Kidney tubule cell (primary cell): ENCODE measurements at regions not wholly inside any gene's neighbourhood (a gene's known extent, or its start where the extent isn't known, plus 50 kb on each side); places are given as distances from the start of the nearest gene placed in this dataset.
A peak's percentile ranks its signal among the peaks of the same experiment; 100 is the strongest.
"Not testable (repeated sequence)": the region's sequence is repeated elsewhere in the genome, so short reads cannot be mapped to it uniquely, and the experiment has no call there.

ENCODE experiments used
- DNase-seq: peaks from one replicate; pipeline ENCODE4 v3.0.0-alpha.2; 2018; ENCODE audit warnings: low spot score

DNA sequence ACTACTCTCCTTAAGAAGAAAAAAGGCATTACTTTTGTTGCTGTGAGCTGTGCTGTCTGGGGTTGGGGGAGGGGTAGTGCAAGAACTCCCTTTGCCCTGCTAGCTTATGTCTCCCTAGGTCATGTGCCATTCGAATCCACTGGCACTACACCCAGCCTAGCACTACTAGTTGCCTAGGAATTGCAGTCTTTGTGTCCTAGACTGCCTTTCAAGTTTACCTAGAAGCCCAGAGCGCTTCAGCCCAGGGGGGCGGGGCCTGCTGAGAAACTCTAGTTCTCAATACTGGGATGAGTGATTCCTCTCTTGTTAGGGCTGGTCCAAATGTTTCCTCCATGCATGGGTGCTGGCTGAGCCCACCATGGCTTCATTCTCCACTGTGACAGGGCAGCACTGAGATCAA is 1011.5 kb downstream of the PCDH19 start:
- no peak for DNase-seq

DNA sequence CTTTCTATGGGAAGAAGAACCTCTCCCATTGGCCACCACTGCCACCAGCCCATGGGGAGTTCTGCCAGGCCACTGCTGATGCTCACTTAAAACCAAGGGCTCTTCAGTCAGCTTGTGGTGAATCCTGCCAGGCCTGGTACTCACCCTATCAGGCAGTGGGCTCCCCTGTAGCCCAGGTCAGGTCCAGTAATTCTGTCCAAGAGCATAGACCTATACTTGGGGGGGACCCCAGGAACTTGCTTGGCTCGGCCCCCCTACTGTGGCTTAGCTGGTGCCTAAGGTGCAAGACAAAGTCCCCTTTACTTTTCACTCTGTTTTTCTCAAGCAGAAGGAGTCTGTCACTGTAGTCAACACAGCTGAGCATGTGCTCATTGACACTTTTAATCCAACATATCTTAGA is 1012.2 kb downstream of the PCDH19 start:
- no peak for DNase-seq

DNA sequence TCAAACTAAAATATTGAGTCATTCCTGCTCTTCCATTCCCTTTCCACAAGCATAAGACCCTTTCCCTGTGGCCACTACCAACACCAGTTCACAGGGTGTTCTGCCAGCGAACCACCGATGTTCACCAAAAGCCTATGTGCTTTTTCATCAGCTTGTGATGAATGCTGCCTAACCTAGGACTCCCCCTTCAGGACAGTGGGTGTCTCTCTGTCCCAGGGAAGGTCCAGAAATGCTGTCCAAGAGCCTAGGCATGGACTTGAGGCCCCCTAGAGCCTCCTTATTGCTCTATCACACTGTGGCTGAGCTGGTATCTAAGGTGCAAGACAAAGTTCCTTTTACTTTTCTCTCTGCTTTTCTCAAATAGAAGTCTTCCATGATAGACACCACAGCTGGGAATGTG is 1015.6 kb downstream of the PCDH19 start:
- DNase-seq: no peak

DNA sequence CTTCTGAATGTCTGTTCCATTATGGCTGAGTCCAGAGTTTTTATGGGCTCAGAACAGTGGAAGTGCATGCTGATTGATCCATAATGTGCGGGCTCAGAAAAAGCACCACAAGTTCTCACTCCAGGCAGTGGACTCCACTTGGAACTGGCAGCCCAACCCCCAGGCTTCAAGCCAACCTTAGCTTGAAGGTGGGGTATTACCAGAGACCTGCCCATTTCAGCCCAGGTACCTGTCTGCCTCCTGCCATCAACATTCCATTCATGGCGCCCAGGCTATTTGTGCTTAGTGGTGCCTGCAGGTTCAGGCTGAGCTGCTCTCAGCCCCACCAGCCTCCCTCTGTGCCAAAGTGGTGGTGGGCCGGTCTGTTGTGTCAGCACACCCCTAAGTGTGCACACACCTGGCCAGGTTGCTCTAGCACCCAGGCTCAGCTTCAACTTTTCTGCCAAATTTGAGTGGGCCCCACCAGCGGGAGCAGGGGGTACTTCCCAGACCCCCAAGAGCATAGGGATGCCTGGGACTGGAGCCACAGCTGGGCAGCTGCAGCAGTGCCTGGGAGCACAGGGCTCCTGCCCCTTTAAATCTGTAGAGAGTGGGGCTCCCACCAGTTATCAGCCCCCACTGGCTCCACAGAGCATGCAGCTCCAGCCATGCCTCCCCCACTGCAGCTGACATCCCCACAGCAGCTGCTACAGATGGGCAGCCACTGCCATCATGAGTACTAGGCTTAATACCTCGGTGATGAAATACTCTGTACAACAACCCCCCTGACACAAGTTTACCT is 1025.3 kb downstream of the PCDH19 start:
- DNase-seq: no peak

DNA sequence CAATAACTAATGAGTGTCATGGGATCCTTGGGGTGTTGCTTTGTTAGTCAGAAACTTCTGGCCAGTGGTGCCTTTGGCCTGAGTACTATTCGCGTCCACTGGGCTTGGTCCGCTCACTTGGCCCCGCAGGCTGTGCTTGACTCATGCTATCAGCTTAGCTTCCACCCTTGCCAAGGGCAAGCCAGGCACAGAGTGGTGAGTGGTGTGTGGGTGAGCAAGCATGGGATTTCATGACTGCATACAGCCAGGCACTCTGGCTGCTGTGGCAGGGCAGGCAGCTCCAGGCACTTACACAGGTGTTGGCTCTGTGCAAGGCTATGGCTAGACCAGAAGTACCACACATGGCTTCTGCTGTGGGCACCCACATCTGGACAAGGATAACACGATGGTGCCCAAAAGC is 1026.3 kb downstream of the PCDH19 start:
- DNase-seq: no peak

DNA sequence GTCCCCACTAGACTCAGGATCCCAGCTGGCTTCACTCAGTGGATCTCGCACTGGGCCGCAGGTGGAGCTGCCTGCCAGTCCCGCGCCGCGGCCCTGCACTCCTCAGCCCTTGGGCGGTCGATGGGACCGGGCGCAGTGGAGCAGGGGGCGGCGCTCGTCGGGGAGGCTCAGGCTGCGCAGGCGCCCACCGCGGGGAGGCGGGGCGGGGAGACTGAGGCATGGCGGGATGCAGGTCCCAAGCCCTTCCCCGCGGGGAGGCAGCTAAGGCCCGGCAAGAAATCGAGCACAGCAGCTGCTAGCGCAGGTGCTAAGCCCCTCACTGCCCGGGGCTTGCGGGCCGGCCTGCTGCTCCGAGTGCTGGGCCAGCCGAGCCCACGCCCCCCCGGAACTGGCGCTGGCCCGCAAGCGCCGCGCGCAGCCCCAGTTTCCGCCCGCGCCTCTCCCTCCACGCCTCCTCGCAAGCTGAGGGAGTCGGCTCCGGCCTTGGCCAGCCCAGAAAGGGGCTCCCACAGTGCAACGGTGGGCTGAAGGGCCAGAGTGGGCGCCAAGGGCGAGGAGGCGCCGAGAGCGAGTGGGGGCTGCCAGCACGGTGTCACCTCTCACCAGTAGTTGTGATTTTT is 1038.0 kb downstream of the PCDH19 start:
- no peak for DNase-seq

DNA sequence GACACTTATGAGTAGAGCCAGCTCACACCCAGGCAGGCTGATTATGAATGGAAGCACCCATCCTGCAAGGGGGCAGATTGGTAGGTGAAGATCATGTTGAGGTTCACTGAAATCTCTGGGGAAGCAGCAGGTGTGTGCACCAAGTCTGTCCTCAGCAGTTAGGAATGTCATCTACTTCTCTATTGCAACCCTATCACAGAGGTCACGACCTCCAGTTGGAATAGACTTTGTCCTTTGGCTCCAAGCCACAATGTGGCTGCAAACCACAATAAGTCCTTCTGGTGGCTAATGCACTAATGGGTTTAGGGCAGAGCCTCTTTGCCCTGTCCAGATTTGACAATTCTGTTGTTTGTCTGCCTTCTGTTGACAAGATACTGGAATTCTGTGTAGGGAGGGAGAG is 1056.7 kb downstream of the PCDH19 start:
- no peak for DNase-seq

DNA sequence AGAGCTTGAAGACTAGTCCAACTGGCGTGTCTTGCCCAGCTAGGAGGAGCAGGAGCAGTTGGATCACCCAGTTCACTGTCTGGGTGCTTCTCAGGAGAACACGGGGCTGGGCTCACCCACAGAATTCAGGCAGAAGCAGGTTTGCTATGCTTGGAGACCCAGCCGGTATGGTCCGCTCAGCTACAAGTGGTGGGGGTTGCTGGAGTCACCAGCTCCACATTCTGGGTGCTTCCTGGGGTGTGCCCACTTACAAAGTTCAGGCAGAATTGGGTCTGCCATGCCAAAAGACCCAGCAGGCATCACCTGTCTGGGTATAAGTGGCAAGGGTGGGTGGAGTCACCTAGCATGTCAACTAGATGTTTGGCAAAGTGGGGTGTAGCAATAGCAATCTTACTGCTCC is 1061.8 kb downstream of the PCDH19 start:
- DNase-seq: no peak

DNA sequence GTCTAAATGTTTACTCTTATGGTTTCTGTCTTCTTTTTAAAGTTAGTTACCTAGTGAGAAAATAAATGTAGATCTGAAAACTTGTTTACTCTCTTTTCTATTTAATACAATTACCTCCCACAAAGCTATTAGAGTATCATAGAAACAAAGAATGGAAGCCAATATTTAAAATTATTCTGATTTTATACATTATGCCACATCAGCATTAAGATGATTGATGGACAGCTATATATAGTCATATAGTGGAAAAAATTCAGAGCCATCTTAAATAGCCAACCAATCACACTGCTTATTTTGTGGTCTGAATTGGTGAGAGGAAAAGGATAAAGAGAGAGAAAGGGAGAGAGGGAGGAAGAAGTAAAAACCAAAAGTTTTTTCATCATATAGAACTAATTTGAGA is 1101.8 kb downstream of the PCDH19 start:
- no peak for DNase-seq

DNA sequence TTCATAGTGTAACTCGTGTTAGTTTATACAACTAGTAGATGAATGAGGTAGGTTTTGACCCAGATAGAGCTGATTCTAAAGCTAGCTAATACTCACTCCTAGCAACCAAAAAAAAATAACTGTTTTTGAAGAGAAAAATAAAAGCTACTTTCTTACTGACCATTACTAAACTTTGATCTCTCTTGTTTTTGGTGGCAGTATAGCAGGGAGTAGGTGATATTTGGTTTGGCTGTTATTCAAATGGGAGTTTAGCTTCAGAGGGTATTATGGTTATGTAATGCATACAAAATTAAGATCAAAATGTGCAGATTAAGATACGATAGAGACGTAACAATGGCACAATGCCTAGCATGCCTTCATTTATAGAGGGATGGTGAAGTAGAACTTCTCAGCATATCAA is 1104.5 kb downstream of the PCDH19 start:
- no peak for DNase-seq

DNA sequence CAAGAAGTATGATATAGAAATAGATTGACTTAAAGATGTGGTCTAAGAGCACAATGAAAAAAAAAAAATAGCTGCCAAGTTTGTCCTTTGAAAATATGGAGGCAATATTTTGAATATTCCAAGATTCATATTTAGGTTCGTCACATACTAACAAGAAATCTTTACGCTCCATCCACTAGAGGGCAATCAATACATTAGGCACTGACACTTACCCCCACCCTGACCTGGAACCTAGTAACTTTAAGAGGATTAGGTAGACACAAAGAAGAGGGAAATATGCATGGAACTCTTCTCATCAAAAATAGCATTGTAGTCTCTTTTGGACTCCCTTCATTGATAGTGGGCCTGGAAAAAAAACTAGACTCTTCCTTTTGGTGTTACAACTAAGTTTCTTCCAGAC is 1108.1 kb downstream of the PCDH19 start:
- peak; percentile 16 for DNase-seq

DNA sequence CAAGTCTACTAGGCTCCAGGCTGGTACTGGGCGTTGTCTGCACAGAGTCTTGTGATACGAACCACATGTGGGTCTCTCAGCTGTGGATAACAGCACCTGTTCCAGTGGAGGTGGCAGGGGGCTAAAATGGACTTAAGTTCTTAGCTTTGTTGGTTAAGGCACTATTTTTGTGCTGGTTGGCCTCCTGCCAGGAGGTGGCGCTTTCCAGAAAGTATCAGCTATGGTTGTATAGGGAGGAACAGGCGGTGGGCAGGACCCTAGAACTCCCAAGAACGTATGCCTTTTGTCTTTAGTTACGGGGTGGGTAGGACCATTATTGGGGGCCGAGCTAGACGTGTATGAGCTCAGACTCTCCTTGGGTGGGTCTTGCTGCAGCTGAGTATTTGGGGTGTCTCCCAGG is 1138.4 kb downstream of the PCDH19 start:
- no peak for DNase-seq

DNA sequence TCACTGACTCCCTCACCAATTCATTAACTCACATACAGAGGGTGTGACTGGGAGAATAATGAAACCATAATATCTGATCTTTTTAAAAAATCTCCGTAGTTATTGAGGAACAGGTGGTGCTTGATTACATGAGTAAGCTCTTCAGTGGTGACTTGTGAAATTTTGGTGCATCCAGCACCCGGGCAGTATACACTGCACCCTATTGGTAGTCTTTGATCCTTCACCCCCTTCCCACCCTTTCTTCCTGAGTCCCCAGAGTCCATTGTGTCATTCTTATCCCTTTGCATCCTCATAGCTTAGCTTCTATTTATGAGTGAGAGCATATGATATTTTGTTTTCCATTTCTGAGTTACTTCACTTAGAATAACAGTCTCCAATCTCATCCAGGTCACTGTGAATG is 1143.8 kb downstream of the PCDH19 start:
- no peak for DNase-seq

DNA sequence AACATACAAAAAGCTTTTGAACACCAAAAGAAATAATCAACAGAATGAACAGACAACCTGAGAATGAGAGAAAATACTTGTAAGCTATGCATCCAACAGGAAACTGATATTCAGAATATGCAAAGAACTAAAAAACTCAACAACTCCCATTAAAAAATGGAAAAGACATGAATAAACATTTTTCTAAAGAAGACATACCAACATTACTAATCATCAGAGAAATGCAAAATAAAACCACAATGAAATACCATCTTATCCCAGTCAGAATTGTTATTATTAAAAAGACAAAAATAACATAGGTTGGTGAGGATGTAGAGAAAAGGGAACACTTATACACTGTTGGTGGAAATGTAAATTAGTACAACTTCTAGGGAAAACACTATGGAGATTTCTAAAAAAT is 1161.9 kb downstream of the PCDH19 start:
- no peak for DNase-seq

DNA sequence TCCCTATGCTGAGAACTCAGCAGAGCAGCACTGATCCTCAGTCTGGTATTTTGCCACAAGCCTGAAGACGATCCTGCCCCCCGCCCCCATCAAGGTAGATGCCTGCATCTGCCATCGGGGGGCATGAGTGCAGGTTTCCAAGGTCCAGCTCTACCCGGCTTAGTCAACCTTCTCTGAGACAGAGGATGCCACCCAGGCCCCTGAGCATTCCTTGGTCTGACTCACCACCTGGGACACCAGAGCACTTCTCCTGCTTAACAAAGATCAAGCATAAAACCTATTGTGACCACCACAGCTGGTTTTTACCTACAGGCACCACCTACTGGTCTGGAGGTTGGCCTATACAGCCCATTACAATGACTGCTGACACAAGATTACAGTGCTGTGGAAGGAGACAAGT is 1168.1 kb downstream of the PCDH19 start:
- DNase-seq: no peak

DNA sequence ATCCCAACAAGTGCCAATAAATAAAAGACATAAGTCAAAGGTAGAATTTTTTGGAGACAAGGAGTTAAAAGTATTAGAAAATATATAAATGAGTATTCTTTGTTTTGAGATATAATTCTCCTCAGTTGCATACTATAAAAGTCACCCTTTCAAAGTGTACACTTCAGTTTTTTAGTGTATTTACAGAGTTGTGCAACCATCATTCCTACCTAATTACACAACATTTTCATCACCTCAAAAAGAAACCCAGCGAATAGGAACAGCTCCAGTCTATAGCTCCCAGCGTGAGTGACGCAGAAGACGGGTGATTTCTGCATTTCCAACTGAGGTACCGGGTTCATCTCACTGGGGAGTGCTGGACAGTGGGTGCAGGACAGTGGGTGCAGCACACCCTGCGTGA is 1175.7 kb downstream of the PCDH19 start:
- DNase-seq: not testable (repeated sequence)

DNA sequence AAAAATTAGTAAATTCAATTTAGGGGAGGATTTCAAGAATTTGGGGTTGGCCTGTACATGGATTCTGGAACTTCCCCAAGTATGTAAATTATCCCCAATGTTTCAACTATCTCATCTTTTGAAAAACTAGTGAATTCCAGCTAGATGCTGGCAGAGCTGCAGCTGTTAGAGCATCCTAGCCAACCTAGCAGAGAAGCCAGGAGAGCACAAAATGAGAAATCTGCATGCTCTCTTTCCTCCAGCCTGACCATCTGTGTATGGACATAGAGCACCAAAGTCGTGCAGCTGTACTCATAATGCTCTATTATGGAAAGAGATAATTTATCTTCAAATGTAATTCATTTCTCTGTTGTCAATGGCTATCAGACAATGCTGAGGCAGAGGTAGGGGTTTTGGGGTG is 1217.7 kb downstream of the PCDH19 start:
- no peak for DNase-seq

DNA sequence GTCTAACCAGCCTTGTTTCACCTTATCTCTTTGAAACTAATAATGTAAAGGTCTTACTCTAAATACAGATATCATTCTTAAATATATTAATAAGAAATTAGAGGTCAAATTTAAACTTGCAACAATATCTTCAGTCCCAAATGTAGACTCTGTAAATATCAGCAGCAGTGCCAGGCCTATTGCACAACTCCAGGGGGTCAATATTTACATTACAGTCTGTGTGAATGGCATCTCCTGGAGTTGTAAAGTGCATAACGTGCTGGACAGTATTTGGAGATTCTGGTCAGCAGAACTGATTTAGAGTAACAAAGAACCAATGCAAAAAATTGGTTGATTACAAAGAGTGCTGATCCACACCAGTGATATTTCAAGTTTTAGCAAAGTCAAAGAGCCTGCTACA is 1225.9 kb downstream of the PCDH19 start:
- no peak for DNase-seq

DNA sequence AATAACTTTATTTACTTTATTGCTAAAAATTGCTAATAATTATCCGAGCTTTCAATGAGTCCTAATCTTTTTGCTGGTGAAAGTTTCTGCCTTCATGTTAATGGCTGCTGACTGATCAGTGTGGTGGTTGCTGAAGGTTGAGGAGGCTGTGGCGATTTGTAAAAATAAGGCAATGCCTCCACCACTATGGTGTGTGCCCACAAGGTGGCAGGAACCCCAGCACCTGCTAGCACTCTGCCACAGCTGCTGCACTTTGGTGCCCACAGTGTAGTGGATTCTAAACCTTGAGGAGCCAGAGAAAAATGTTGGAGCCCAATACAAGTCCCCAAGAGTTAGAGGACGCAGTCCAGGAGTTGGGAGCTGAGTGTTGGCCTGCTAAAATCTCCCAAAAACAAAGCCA is 1237.1 kb downstream of the PCDH19 start:
- DNase-seq: no peak

DNA sequence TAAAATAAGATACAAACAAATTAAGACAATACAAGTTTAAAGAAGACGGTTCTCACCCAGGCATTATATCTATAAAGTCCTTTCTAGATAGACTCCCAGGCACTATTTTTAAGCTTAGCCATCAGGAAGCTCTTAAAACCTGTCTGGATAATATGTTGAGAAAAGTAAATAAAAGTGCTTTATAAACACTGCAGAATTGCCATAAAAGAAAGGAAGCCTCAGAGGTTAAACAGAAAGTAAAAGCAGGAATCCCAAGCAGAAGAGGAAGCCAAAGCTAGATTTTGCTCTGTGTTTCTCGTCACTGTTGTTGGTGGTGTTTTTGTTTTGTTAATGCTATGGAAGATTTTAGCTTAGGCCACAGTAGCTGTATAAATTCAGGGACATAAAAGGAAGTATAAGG is 1267.3 kb downstream of the PCDH19 start:
- DNase-seq: no peak

DNA sequence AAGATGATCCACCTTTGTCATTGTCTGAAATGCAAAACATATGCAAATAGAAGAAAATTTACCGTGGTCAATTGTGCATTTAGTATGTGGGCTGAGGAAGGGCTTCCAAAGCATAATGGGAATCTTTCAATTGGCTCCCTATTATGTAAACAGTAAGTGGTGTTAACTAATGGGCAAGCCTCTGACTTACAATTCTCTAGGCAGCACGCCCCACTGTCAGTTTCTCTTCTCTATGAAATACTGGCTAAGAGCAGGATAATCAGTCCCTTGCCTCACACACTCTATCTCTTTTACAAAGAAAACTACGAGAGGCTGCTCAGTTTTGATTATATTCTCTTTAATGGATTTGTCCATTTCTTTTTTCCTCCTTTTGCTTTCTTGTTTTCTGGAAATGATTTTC is 1272.6 kb downstream of the PCDH19 start:
- no peak for DNase-seq

DNA sequence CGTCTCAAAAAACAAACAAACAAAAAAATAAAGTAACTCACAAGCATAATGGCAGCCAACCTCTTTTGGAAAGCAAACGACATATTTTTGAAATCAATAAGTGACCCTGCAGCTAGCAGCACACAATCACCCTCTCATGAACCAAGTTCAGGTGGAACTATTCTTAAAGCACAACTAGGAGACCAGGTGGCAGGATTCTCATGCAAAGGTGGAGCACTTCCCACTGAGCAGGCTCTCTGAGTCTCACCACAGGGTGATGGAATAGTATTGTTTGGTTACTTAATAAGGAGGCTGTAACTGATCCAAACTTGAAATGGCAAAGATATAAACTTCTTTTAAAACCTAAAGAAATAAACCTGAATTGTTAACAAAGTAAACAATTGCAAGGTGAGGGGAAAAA is 1293.1 kb downstream of the PCDH19 start:
- no peak for DNase-seq

DNA sequence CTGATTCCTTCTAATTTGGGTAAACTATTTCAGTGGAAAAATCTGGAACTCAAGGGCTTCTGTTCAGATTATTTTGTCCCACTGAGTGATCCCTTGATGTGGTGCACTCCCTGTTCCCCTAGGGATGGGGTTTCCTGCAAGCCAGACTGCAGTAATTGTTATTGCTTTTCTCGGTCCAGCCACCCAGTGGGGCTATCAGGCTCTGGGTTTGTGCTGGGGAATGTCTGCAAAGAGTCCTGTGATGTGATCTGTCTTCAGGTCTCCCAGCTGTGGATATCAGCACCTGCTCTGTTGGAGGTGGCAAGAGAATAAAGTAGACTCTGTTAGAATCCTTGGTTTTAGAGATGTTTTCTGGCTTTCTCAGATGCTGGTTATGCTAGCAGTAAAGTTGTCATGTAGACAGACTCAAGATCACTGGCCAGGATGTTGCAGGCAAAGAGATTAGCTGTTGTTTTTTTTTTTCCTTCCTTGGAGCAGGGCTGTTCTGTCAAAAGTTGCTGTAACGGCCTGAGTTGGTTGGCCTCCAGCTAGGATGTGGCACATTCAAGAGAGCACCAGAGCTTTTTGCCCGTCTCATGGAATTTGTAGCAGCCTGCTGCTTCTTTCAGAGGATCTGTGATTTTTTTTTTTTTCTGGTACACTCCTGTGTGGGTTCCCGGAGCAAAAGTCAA is 1314.0 kb downstream of the PCDH19 start:
- DNase-seq: no peak

DNA sequence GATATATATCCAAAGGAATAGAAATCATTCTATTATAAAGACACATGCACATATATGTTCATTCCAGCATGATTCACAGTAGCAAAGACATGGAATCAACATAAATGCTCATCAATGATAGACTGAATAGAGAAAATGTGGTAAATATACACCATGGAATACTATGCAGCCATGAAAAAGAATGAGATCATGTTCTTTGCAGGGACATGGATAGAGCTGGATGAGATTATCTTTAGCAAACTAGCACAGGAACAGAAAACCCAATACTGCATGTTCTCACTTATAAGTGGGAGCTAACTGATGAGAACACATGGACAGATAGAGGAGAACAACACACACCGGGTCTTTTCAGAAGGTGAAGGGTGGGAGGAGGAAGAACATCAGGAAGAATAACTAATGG is 1318.6 kb downstream of the PCDH19 start:
- DNase-seq: no peak
